ENCODE measurements at regions not wholly inside any gene's neighbourhood (a gene's known extent, or its start where the extent isn't known, plus 50 kb on each side); places are given as distances from the start of the nearest gene placed in this dataset.

DNA sequence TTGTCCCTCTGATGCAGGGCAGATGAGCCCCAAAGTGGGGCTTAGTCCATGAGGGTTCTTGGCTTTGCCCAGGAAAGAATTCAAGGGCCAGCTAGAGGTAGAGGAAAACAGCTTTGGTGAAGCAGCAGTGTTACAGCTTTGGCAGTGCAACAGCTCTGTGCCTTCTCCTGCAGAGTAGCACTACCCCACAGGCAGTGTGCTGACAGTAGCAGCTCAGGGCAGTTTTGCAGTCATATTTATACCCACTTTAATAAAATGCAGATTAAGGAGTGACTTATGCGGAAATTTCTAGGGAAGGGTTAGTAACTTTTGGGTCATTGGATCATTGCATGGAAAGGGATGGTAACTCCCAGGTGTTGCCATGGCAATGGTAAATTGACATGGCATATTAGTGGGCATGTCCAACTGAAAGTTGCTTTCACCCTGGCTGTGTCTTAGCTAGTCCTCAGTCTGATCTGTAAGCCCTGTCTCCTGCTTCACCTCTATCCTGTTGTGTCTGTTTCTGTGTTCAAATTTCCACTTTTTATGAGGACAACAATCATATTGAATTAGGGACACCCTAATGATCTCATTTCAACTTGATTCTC, 241.3 kb upstream of the C2CD4B start:
- TF ChIP-seq, protein P1, sequence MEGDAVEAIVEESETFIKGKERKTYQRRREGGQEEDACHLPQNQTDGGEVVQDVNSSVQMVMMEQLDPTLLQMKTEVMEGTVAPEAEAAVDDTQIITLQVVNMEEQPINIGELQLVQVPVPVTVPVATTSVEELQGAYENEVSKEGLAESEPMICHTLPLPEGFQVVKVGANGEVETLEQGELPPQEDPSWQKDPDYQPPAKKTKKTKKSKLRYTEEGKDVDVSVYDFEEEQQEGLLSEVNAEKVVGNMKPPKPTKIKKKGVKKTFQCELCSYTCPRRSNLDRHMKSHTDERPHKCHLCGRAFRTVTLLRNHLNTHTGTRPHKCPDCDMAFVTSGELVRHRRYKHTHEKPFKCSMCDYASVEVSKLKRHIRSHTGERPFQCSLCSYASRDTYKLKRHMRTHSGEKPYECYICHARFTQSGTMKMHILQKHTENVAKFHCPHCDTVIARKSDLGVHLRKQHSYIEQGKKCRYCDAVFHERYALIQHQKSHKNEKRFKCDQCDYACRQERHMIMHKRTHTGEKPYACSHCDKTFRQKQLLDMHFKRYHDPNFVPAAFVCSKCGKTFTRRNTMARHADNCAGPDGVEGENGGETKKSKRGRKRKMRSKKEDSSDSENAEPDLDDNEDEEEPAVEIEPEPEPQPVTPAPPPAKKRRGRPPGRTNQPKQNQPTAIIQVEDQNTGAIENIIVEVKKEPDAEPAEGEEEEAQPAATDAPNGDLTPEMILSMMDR (IDR thresholded peaks at IDR 0.05; ENCODE audit: insufficient read depth, low read depth, low read length): no peak
- TF ChIP-seq EZH2 (IDR thresholded peaks at IDR 0.05; ENCODE audit: insufficient read depth, low read length): no peak
